ENCODE measurements at regions not wholly inside any gene's neighbourhood (a gene's known extent, or its start where the extent isn't known, plus 50 kb on each side); places are given as distances from the start of the nearest gene placed in this dataset.

GRCh38 chr6:143596866-143597265 lies 80.9 kb upstream of the PHACTR2 start:
- in situ Hi-C loops (cut with MboI; ENCODE audit: low pct_unique_long_range_greater_than_20kb, low sequenced_read_pairs) = no loop called here
- no peak for DNase-seq

- in situ Hi-C loops (cut with MboI; ENCODE audit: low pct_unique_long_range_greater_than_20kb, low sequenced_read_pairs) = no loop called here
- DNase-seq = no peak
Observed at GRCh38 chr6:143595251-143596036, 82.3 kb upstream of the PHACTR2 start.

- in situ Hi-C loops (cut with MboI; ENCODE audit: low pct_unique_long_range_greater_than_20kb, low sequenced_read_pairs) = no loop called here
- no peak for DNase-seq
Observed at GRCh38 chr6:143594647-143595046, 83.1 kb upstream of the PHACTR2 start.

GRCh38 chr6:143592335-143592734 lies 80.8 kb upstream of the FUCA2 start:
- DNase-seq = peak; percentile 10
- in situ Hi-C loops (cut with MboI; ENCODE audit: low pct_unique_long_range_greater_than_20kb, low sequenced_read_pairs) = no loop called here

- in situ Hi-C loops (cut with MboI; ENCODE audit: low pct_unique_long_range_greater_than_20kb, low sequenced_read_pairs) = no loop called here
- DNase-seq = no peak
Observed at GRCh38 chr6:143591441-143591840, 79.9 kb upstream of the FUCA2 start.

- no peak for DNase-seq
- in situ Hi-C loops (cut with MboI; ENCODE audit: low pct_unique_long_range_greater_than_20kb, low sequenced_read_pairs) = no loop called here
Observed at GRCh38 chr6:143589162-143589561, 77.6 kb upstream of the FUCA2 start.

GRCh38 chr6:143586557-143586956 lies 75.0 kb upstream of the FUCA2 start:
- in situ Hi-C loops (cut with MboI; ENCODE audit: low pct_unique_long_range_greater_than_20kb, low sequenced_read_pairs) = no loop called here
- no peak for DNase-seq

GRCh38 chr6:143585716-143586115 lies 74.2 kb upstream of the FUCA2 start:
- in situ Hi-C loops (cut with MboI; ENCODE audit: low pct_unique_long_range_greater_than_20kb, low sequenced_read_pairs) = no loop called here
- DNase-seq = no peak

- DNase-seq = no peak
- in situ Hi-C loops (cut with MboI; ENCODE audit: low pct_unique_long_range_greater_than_20kb, low sequenced_read_pairs) = no loop called here
Observed at GRCh38 chr6:143585241-143585640, 73.7 kb upstream of the FUCA2 start.

- no peak for DNase-seq
- in situ Hi-C loops (cut with MboI; ENCODE audit: low pct_unique_long_range_greater_than_20kb, low sequenced_read_pairs) = no loop called here
Observed at GRCh38 chr6:143583542-143584327, 72.2 kb upstream of the FUCA2 start.

GRCh38 chr6:143581835-143582480 lies 70.4 kb upstream of the FUCA2 start:
- no peak for DNase-seq

GRCh38 chr6:143579703-143580102 lies 68.2 kb upstream of the FUCA2 start:
- in situ Hi-C loops (cut with MboI; ENCODE audit: low pct_unique_long_range_greater_than_20kb, low sequenced_read_pairs) = no loop called here
- no peak for DNase-seq

More at GRCh38 chr6:143581835-143582480, 70.4 kb upstream of the FUCA2 start:
- in situ Hi-C loops (cut with MboI; ENCODE audit: low pct_unique_long_range_greater_than_20kb, low sequenced_read_pairs) = no loop called here

- no peak for DNase-seq
- in situ Hi-C loops (cut with MboI; ENCODE audit: low pct_unique_long_range_greater_than_20kb, low sequenced_read_pairs) = no loop called here
Observed at GRCh38 chr6:143578054-143578453, 66.5 kb upstream of the FUCA2 start.

- in situ Hi-C loops (cut with MboI; ENCODE audit: low pct_unique_long_range_greater_than_20kb, low sequenced_read_pairs) = no loop called here
- DNase-seq = no peak
Observed at GRCh38 chr6:143575901-143576426, 64.4 kb upstream of the FUCA2 start.

- in situ Hi-C loops (cut with MboI; ENCODE audit: low pct_unique_long_range_greater_than_20kb, low sequenced_read_pairs) = no loop called here
- DNase-seq = peak; percentile 78
Observed at GRCh38 chr6:143575440-143575839, 63.9 kb upstream of the FUCA2 start.

- in situ Hi-C loops (cut with MboI; ENCODE audit: low pct_unique_long_range_greater_than_20kb, low sequenced_read_pairs) = no loop called here
- no peak for DNase-seq
Observed at GRCh38 chr6:143570147-143570853, 58.8 kb upstream of the FUCA2 start.

- in situ Hi-C loops (cut with MboI; ENCODE audit: low pct_unique_long_range_greater_than_20kb, low sequenced_read_pairs) = no loop called here
- DNase-seq = no peak
Observed at GRCh38 chr6:143569040-143569439, 57.5 kb upstream of the FUCA2 start.

GRCh38 chr6:143564484-143565017 lies 53.0 kb upstream of the FUCA2 start:
- DNase-seq = no peak
- in situ Hi-C loops (cut with MboI; ENCODE audit: low pct_unique_long_range_greater_than_20kb, low sequenced_read_pairs) = no loop called here

- peak; percentile 22 for DNase-seq
- in situ Hi-C loops (cut with MboI; ENCODE audit: low pct_unique_long_range_greater_than_20kb, low sequenced_read_pairs) = no loop called here
Observed at GRCh38 chr6:143562143-143562542, 50.6 kb upstream of the FUCA2 start.

All from KBM-7 (cell line).